ENCODE measurements at regions not wholly inside any gene's neighbourhood (a gene's known extent, or its start where the extent isn't known, plus 50 kb on each side); places are given as distances from the start of the nearest gene placed in this dataset.

DNA sequence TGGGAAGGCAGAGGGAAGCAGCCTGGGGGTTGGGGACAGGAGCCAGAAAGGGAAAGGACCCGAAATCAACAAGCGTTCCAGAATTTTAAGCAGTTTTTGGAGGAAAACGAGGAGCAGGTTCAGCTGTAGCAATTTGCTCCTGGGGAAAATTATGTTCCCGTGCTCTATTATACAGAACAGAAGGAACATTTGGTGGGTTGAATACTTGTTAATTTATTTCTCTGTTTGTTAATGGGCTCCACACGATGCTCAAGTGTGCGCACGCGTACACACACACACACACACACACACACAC is 149.2 kb upstream of the LINGO1 start:
- TF ChIP-seq, protein P1, sequence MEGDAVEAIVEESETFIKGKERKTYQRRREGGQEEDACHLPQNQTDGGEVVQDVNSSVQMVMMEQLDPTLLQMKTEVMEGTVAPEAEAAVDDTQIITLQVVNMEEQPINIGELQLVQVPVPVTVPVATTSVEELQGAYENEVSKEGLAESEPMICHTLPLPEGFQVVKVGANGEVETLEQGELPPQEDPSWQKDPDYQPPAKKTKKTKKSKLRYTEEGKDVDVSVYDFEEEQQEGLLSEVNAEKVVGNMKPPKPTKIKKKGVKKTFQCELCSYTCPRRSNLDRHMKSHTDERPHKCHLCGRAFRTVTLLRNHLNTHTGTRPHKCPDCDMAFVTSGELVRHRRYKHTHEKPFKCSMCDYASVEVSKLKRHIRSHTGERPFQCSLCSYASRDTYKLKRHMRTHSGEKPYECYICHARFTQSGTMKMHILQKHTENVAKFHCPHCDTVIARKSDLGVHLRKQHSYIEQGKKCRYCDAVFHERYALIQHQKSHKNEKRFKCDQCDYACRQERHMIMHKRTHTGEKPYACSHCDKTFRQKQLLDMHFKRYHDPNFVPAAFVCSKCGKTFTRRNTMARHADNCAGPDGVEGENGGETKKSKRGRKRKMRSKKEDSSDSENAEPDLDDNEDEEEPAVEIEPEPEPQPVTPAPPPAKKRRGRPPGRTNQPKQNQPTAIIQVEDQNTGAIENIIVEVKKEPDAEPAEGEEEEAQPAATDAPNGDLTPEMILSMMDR (conservative IDR thresholded peaks at IDR 0.05 in 1 of 2, IDR thresholded peaks at IDR 0.05 in 1 of 2; ENCODE audit: low read depth in 1 of 2, low read length in 2 of 2), result no peak
- TF ChIP-seq EZH2 (IDR thresholded peaks at IDR 0.05; ENCODE audit: low read length, missing control alignments), result no peak
